Activated CD4-positive, alpha-beta T cell treated with anti-CD3 and anti-CD28 coated beads, Interleukin-2, amount 50 U/mL, for 48 hours (primary cell): ENCODE measurements at regions not wholly inside any gene's neighbourhood (a gene's known extent, or its start where the extent isn't known, plus 50 kb on each side); places are given as distances from the start of the nearest gene placed in this dataset.
"Not testable (repeated sequence)": the region's sequence is repeated elsewhere in the genome, so short reads cannot be mapped to it uniquely, and the experiment has no call there.

Experiments used
- DNase-seq, 2 experiments: peaks; one replicate each; pipeline ENCODE4 v3.0.0-alpha.2; 2020

GRCh38 chr4:60400593-60400992 is 799.5 kb upstream of the ADGRL3 start:
- no peak for DNase-seq

DNA sequence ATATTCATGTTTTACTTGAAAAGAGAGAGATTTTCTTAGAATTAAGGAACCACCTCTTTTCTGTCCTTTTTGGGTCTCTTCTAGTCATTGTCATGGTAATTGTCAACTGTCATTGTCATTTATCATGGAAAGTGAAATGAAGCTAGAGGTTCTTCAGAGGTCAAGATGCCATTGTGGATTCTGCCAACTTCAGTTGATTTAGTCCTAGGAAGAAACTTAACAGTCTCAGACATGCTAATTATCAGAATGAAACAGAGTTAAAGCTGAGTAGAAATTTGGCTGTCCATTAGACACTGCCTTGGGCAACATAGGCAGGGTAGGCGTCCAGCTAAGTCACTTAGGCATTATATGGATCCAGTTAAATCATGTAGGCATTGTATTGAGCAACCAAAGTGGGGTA is 796.1 kb upstream of the ADGRL3 start:
- DNase-seq = no peak

DNA sequence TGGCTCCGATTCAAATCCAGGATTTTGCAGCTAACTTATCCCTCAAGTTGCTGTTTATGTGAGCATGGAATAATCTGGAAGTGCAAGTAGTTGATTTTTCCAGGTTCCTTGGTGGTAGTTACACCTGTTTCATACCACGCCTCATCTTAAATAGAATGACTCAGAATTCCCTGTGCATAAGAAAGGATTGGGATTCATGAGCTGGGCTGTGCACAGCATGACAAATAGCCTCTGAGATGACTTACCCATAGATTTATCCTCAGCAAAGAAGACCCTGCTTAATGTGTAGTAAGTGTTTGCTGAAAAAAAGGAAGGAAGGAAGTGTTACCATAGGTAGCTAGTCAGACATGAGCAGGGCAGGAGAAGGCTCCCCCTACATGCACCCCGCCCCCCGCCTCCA is 777.7 kb upstream of the ADGRL3 start:
- no peak for DNase-seq

DNA sequence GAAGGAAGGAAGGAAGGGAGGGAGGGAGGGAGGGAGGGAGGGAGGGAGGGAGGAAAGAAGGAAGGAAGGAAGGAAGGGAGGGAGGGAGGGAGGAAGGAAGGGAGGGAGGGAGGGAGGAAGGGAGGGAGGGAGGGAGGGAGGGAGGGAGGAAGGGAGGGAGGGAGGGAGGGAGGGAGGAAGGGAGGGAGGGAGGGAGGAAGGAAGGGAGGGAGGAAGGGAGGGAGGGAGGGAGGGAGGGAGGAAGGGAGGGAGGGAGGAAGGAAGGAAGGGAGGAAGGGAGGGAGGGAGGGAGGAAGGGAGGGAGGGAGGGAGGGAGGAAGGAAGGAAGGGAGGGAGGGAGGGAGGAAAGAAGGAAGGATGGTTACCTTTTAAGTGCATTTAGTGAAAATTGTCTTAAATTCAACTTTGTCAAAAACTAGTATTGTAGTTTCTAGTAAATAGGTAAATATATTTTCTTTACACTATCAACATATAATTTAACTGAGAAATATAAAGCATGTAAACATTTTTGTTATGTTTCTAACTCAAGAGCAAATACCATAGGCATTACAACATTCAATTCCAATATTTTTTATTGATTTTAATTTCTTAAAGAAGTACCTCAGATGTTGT is 776.4 kb upstream of the ADGRL3 start:
- not testable (repeated sequence) for DNase-seq

GRCh38 chr4:60432911-60433310 is 767.2 kb upstream of the ADGRL3 start:
- DNase-seq = no peak

DNA sequence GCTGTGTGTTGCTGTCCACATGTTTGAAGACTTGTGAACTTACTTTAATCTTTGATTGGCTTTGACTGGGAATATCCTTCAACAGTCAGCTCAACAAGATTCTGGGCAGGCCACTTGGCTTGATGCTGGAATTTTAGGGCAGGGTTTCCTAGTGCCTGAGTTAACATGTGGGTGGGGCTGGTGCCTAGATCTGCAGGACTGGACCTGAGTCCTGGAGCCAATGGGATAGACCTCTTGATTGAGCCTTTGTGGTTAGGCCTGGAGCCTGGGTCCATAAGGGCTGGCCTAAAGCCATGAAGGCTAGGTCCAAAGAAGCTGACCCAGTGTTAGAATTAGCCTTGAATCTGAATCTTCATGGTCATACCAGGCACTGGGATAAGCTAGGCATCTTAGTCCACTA is 757.1 kb upstream of the ADGRL3 start:
- DNase-seq = no peak

DNA sequence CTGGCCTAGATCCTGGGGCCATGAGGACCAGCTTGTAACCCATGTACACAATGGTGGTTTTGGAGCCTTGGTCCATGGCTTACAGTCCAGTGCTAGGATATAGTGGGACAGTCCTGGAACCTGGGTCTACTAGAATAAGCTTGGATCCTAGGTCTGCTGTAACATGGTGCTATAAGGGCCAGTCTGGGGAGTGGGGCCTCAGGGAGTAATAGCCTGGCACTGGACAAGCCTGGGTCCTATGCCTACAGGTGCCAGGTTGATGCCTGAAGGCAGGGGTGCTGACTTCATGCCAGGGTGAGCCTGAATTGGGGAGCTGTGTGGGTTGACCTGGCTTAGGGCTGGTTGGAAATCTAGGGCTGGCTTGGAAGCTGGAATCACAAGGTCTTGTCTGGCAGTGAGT is 756.3 kb upstream of the ADGRL3 start:
- DNase-seq = no peak

GRCh38 chr4:60450054-60450453 is 750.1 kb upstream of the ADGRL3 start:
- DNase-seq = no peak

DNA sequence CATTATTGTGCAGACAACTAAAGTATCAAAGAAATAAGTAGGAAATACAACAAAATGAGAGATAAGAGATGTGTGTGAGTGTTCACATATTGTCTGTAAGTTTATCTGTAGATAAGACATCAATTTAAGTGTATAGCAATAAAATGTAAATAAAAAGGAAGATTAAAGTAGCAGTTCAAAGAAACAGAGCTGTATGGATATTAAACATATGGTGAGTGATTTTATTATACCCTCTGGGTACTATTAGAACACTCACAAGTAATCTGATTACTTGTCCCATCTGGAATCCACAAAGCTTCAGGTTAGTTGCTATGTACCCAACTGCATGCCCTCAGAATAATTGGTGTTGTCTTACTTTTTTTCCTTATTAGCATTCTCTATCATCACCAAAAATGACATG is 747.9 kb upstream of the ADGRL3 start:
- no peak for DNase-seq

- no peak for DNase-seq
Observed at GRCh38 chr4:60455380-60455779, 744.7 kb upstream of the ADGRL3 start.

DNA sequence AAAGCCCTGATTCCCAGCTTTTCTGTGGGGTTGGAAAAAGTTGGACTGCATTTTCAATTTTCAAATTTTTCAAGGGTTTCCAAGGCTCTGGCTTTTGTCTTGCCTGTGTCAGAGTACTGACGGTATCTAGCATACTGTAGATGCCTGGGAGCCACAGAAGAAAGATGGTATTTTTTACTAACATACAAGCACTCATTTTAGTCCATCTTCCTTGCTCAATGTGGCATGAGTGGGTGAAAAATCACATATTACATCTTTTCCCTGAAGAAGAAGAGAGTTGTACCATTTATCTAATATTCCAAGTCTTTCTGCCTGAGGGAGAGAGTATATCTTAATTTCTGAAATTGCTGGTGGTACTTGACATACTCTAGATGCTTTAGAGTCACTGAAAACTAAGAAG is 738.6 kb upstream of the ADGRL3 start:
- no peak for DNase-seq

DNA sequence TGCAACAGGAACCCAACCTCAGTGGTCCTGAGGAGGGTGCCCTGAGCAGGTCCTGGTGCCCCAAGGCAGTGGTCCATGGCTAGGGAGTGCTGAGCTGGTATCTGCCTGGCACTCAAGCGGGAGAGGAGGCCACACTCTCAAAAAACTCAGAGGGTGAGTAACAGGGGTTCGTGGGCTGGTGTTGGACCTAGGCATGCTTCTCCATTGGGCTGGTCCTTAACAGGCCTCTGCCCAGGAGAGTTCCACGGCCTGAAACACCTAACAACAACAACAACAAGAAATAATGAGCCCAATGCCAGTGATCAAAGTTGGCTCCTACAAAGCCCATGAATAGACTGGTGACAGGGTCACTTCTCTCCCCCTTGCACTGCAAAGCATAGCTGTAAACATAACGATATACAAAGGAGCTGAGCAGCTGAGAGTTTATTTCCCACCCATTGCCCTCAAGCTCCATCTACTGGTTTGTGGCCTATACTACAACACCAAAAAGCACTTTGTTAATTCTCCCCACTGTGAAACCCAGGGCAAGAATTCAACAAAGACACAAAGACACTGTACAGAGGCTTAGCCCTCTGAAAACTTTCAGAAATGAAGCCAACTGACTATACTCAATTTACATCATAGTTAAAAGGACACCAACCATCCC is 736.1 kb upstream of the ADGRL3 start:
- no peak for DNase-seq

GRCh38 chr4:60482921-60483351 is 717.2 kb upstream of the ADGRL3 start:
- no peak for DNase-seq

DNA sequence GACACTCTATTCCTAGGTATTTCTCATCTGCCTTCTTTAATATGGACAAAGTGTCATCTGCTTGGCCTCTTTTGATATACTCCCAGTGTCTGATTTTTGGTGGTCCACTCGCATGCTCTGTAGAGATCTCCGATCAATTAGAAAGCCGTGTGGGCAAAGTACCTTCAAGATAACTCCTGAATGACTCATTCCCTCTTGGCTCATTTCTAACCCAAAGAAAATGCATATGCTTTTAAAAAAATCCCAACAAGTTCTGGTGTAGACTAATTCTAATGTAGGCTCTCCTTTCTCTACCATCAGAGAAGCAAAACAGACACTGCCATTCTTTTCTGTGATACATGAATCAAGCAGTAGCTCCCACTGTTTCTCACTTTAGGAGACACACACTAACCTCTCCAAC is 714.9 kb upstream of the ADGRL3 start:
- DNase-seq = no peak

GRCh38 chr4:60487118-60487761 is 712.9 kb upstream of the ADGRL3 start:
- DNase-seq = not testable (repeated sequence)

GRCh38 chr4:60500810-60501209 is 699.3 kb upstream of the ADGRL3 start:
- no peak for DNase-seq

DNA sequence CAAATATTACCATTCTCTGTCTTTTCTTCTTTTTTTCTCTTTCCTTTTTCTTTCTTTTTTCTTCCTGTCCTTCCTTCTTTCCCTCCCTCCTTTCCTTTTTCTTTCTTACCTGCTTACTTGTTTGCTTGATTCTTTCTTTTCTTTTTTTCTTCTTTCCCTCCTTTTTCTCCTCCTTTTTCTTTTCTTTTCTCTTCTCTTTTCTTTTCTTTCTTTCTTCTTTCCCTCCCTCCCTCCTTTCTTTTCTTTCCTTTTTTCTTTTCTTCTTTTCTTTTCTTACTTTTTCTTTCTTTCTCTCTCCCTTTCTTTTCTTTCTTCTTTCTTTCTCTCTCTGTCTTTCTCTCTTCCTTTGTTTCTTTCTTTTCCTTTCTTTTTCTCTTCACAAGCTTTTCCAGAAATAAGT is 697.4 kb upstream of the ADGRL3 start:
- DNase-seq = no peak

DNA sequence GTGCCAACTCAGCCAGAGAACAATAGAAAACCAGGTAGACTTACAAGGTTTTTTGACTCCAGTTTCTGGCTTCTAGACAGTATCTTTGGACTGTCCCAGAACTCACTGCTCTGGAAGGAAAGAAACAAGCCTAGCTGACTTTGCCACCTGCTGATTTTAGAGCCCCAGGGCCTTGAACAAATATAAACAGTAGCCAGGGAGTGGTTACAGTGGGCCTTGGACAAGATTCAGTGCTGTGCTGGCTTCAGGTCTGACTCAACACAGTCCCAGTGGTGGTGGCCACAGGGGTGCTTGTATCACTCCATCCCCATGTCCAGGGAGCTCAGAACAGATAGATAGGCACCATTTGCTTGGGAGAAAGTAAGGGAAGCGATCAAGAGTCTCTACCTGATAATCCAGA is 694.1 kb upstream of the ADGRL3 start:
- DNase-seq = no peak

DNA sequence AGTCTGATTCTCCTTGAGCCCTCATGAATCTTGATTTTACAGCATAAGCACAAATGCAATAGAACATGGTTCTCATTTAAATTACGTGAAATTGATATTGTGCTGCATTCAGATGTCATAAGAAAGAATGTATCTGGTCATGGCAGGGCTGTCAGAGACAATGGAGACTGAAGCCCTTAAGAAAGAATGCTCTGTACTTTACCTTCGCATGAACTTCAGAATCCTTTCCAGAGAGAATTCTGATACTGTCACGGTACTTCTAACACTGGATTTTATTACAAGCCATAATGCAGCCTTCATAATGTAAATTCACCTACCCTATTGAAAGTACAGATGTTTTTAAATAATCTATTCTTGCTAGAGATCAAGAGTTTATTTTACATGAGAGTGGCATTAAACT is 677.9 kb upstream of the ADGRL3 start:
- no peak for DNase-seq

GRCh38 chr4:60531776-60532379 is 668.2 kb upstream of the ADGRL3 start:
- DNase-seq = no peak

- no peak for DNase-seq
Observed at GRCh38 chr4:60544981-60545380, 655.1 kb upstream of the ADGRL3 start.

GRCh38 chr4:60562334-60562733 is 637.8 kb upstream of the ADGRL3 start:
- DNase-seq = no peak

- DNase-seq = no peak
Observed at GRCh38 chr4:60565558-60565957, 634.6 kb upstream of the ADGRL3 start.

GRCh38 chr4:60575336-60575735 is 624.8 kb upstream of the ADGRL3 start:
- no peak for DNase-seq
